Neural cell (in vitro differentiated cells): ENCODE measurements at regions not wholly inside any gene's neighbourhood (a gene's known extent, or its start where the extent isn't known, plus 50 kb on each side); places are given as distances from the start of the nearest gene placed in this dataset.

ENCODE experiments used
- H2AFZ ChIP-seq: fragments of 200-600, 300-800 bp; sonication (generic), shearing (Covaris generic); 2 replicates; pipeline ENCODE4 v1.6.0; 2014; ENCODE audit warnings: low read depth, mild to moderate bottlenecking, antibody characterized with exemption, low read length, moderate library complexity
- H3F3A ChIP-seq: fragments of 200-600 bp; shearing (Covaris generic); 2 replicates; pipeline ENCODE4 v1.6.1; 2016; ENCODE audit warnings: mild to moderate bottlenecking, moderate library complexity, mixed read lengths, antibody characterized with exemption, low read length; ENCODE audit not compliant: insufficient read depth, poor library complexity, severe bottlenecking
- H3K27ac ChIP-seq: fragments of 200-600, 300-800 bp; sonication (generic), shearing (Covaris generic); 2 replicates; pipeline ENCODE4 v1.5.1; 2014; ENCODE audit warnings: mild to moderate bottlenecking, low read length, moderate library complexity
- H3K27me3 ChIP-seq: fragments of 300-800, 200-600 bp; sonication (generic), shearing (Covaris generic); 2 replicates; pipeline ENCODE4 v1.6.0; 2014; ENCODE audit warnings: mild to moderate bottlenecking, low read depth, low read length, moderate library complexity; ENCODE audit not compliant: insufficient read depth
- H3K36me3 ChIP-seq: fragments of 300-800, 200-600 bp; sonication (generic), shearing (Covaris generic); 2 replicates; pipeline ENCODE4 v1.5.1; 2014; ENCODE audit warnings: mild to moderate bottlenecking, antibody characterized with exemption, low read length, moderate library complexity; ENCODE audit not compliant: insufficient read depth
- H3K4me2 ChIP-seq: fragments of 300-800, 200-600 bp; sonication (generic), shearing (Covaris generic); 2 replicates; pipeline ENCODE4 v1.6.0; 2014; ENCODE audit warnings: mild to moderate bottlenecking, low read length
- H3K4me3 ChIP-seq: fragments of 300-800, 200-600 bp; sonication (generic), shearing (Covaris generic); 2 replicates; pipeline ENCODE4 v1.5.1; 2014; ENCODE audit warnings: mild to moderate bottlenecking, low read length, moderate library complexity
- H3K79me2 ChIP-seq: fragments of 200-600 bp; shearing (Covaris generic); replicated peaks from 2 replicates; pipeline ENCODE4 v1.6.0; 2014; ENCODE audit warnings: mild to moderate bottlenecking, low read length, moderate library complexity; ENCODE audit not compliant: insufficient read depth
- H3K9ac ChIP-seq: fragments of 300-800, 200-600 bp; sonication (generic), shearing (Covaris generic); 2 replicates; pipeline ENCODE4 v1.6.1; 2016; ENCODE audit warnings: mild to moderate bottlenecking, low read length, mixed read lengths
- H3K9me2 ChIP-seq: fragments of 200-600 bp; shearing (Covaris generic); 2 replicates; pipeline ENCODE4 v1.6.1; 2016; ENCODE audit warnings: mild to moderate bottlenecking, low read length, mixed read lengths; ENCODE audit not compliant: insufficient read depth
- H3K9me3 ChIP-seq: fragments of 200-600, 300-800 bp; sonication (generic), shearing (Covaris generic); 2 replicates; pipeline ENCODE4 v1.6.1; 2016; ENCODE audit warnings: mild to moderate bottlenecking, mixed run types, low read length, moderate library complexity, mixed read lengths
- H4K20me1 ChIP-seq: fragments of 200-600 bp; shearing (Covaris generic); 2 replicates; pipeline ENCODE4 v1.6.1; 2016; ENCODE audit warnings: mild to moderate bottlenecking, mixed run types; ENCODE audit not compliant: insufficient read depth
- CTCF ChIP-seq: fragments of 450-650 bp; IDR thresholded peaks from 2 replicates; pipeline ENCODE4 v1.5.1; 2014; ENCODE audit warnings: antibody characterized with exemption, mild to moderate bottlenecking, moderate library complexity; ENCODE audit not compliant: poor library complexity, severe bottlenecking
- EP300 ChIP-seq: fragments of 450-650 bp; conservative IDR thresholded peaks from 2 replicates; pipeline ENCODE4 v1.6.1; 2014; ENCODE audit warnings: antibody characterized with exemption, mild to moderate bottlenecking, moderate library complexity; ENCODE audit not compliant: poor library complexity, severe bottlenecking
- EZH2 ChIP-seq: fragments of 200-600, 300-800 bp; shearing (Covaris generic), sonication (generic); IDR thresholded peaks from 2 replicates; pipeline ENCODE4 v1.6.1; 2014; ENCODE audit warnings: antibody characterized with exemption, low read length, borderline replicate concordance, mild to moderate bottlenecking; ENCODE audit not compliant: insufficient read depth, poor library complexity, severe bottlenecking
- MXI1 ChIP-seq: fragments of 450-650 bp; conservative IDR thresholded peaks from 2 replicates; pipeline ENCODE4 v1.6.1; 2014; ENCODE audit warnings: antibody characterized with exemption, mild to moderate bottlenecking; ENCODE audit not compliant: poor library complexity, severe bottlenecking
- POLR2AphosphoS5 ChIP-seq: IDR thresholded peaks from 2 replicates; pipeline ENCODE4 v1.6.1; 2012
- RAD21 ChIP-seq: fragments of 450-650 bp; conservative IDR thresholded peaks from 2 replicates; pipeline ENCODE4 v1.6.1; 2014; ENCODE audit warnings: antibody characterized with exemption, mild to moderate bottlenecking, moderate library complexity
- REST ChIP-seq: IDR thresholded peaks from 2 replicates; pipeline ENCODE4 v1.6.1; 2012; ENCODE audit warnings: borderline replicate concordance
- SMC3 ChIP-seq: fragments of 450-650 bp; conservative IDR thresholded peaks from 2 replicates; pipeline ENCODE4 v1.6.1; 2014; ENCODE audit warnings: antibody characterized with exemption, mild to moderate bottlenecking, moderate library complexity; ENCODE audit not compliant: poor library complexity
- TAF1 ChIP-seq: IDR thresholded peaks from 2 replicates; pipeline ENCODE4 v1.6.1; 2012; ENCODE audit warnings: low read depth

GRCh38 chr5:161149078-161149477 lies 297.1 kb upstream of the ATP10B start:
- Histone ChIP-seq H3K27ac (no peak overlapping the region), H2AFZ (no peak overlapping the region), H3K27me3 (no peaks in the 10 kb centered on the region), H3K9me3 (peaks cover 3% of the 10 kb centered on the region), H3K79me2 (no peaks in the 10 kb centered on the region), H4K20me1 (no peaks in the 10 kb centered on the region), H3K4me2 (no peak overlapping the region), H3F3A (no peaks in the 10 kb centered on the region), H3K36me3 (no peaks in the 10 kb centered on the region), H3K9me2 (no peaks in the 10 kb centered on the region), H3K4me3 (no peak overlapping the region), H3K9ac (no peak overlapping the region)
- TF ChIP-seq SMC3: no peak
- TF ChIP-seq RAD21: no peak
- TF ChIP-seq EP300: no peak
- no peak for TF ChIP-seq POLR2AphosphoS5
- no peak for TF ChIP-seq EZH2
- no peak for TF ChIP-seq MXI1
- TF ChIP-seq REST: no peak
- no peak for TF ChIP-seq CTCF
- TF ChIP-seq TAF1: no peak

GRCh38 chr5:161138751-161139455 lies 286.9 kb upstream of the ATP10B start:
- TF ChIP-seq REST: no peak
- no peak for TF ChIP-seq CTCF
- no peak for TF ChIP-seq SMC3
- TF ChIP-seq TAF1: no peak
- TF ChIP-seq RAD21: no peak
- TF ChIP-seq EP300: peak; percentile 77
- TF ChIP-seq MXI1: no peak
- peak; percentile 38 for TF ChIP-seq POLR2AphosphoS5
- no peak for TF ChIP-seq EZH2
- Histone ChIP-seq H3K27ac (no peak overlapping the region), H3K36me3 (no peaks in the 10 kb centered on the region)

More at GRCh38 chr5:161138751-161139455, 286.9 kb upstream of the ATP10B start:
- no peaks in the 10 kb centered on the region for H3K9me2 ChIP-seq
- H3F3A ChIP-seq: no peaks in the 10 kb centered on the region
- no peak overlapping the region for H3K9ac ChIP-seq
- no peak overlapping the region for H3K4me2 ChIP-seq
- no peaks in the 10 kb centered on the region for H3K79me2 ChIP-seq
- H3K27me3 ChIP-seq: no peaks in the 10 kb centered on the region
- no peak overlapping the region for H2AFZ ChIP-seq
- no peaks in the 10 kb centered on the region for H3K9me3 ChIP-seq
- H4K20me1 ChIP-seq: no peaks in the 10 kb centered on the region
- no peak overlapping the region for H3K4me3 ChIP-seq
